GM13976 (cell line): ENCODE measurements at regions not wholly inside any gene's neighbourhood (a gene's known extent, or its start where the extent isn't known, plus 50 kb on each side); places are given as distances from the start of the nearest gene placed in this dataset.

Experiments
- DNase-seq: peaks from one replicate; pipeline ENCODE4 v3.0.0; 2012; ENCODE audit warnings: low spot score
- CTCF ChIP-seq: IDR thresholded peaks from 2 replicates; pipeline ENCODE4 v1.5.1; 2012; ENCODE audit warnings: borderline replicate concordance, mild to moderate bottlenecking; ENCODE audit not compliant: insufficient read depth; ENCODE audit errors: extremely low read depth, missing control alignments, control extremely low read depth
- in situ Hi-C: fragments of 300-500 bp; cut with MboI; formaldehyde crosslinking; loops from one replicate; pipeline ENCODE4 v1.12.0; 2022; ENCODE audit warnings: low sequenced_read_pairs, mixed read lengths, inconsistent platforms; ENCODE audit not compliant: unreplicated experiment

DNA sequence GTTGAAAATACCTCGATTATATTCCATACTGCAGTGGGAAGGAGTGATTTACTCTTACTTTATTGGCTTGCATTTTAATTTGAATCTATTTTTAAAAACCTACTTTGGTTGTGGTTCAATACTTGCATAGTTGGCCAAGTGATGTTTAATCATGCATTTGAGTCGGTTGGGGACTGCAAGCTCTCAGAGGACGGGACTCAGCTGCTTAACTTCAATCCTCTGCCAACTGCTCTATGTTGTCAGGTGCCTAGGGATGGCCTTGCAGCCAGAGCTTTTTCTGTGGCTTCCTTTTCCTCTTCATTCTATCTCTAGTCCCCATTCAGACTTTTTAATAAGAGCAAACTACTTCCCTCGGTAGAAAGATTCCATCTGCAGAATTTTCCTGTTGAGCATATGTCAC is 53.4 kb upstream of the KRR1 start:
- in situ Hi-C loops = no loop called here
- no peak for TF ChIP-seq CTCF
- DNase-seq = no peak

DNA sequence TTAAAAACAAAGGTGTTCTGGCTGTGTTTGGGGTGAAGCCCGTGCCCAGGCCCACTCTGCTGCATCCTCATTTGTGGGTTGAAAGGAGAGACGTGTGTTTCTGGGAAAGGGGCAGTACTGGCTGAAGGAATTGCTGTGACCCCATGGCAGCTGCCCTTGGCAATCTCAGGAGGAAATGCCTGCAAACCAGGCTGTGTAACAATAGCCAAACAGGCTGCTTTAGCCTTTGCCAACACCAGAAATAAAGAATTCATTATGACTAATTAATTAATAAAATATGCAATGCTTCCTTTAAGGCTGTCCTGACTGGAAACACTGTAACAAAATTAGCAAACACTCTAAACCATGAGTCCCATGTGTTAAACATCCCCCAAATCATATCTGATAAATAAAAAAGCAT is 53.0 kb upstream of the KRR1 start:
- no peak for DNase-seq
- no peak for TF ChIP-seq CTCF
- in situ Hi-C loops = no loop called here

GRCh38 chr12:75563351-75563750 is 51.9 kb upstream of the KRR1 start:
- in situ Hi-C loops = no loop called here
- DNase-seq = no peak
- TF ChIP-seq CTCF = no peak

- no peak for DNase-seq
- in situ Hi-C loops = no loop called here
- TF ChIP-seq CTCF = no peak
Observed at GRCh38 chr12:75561921-75562320, 50.5 kb upstream of the KRR1 start.
